ENCODE measurements at regions not wholly inside any gene's neighbourhood (a gene's known extent, or its start where the extent isn't known, plus 50 kb on each side); places are given as distances from the start of the nearest gene placed in this dataset.

GRCh38 chr2:226483143-226483542 is 316.5 kb downstream of the IRS1 start:
- intact Hi-C loops (cut with micrococcal nuclease; ENCODE audit: unreplicated experiment): loop anchor here (10.0 kb wide), 1 partner anchor 312 kb away; the partner anchor contains the start of gene IRS1
- no peak for DNase-seq (ENCODE audit: low read depth, low spot score)
- H3K4me1 ChIP-seq (ENCODE audit: control insufficient read depth, insufficient read depth, low read length): peaks cover 31% of the 10 kb centered on the region

DNA sequence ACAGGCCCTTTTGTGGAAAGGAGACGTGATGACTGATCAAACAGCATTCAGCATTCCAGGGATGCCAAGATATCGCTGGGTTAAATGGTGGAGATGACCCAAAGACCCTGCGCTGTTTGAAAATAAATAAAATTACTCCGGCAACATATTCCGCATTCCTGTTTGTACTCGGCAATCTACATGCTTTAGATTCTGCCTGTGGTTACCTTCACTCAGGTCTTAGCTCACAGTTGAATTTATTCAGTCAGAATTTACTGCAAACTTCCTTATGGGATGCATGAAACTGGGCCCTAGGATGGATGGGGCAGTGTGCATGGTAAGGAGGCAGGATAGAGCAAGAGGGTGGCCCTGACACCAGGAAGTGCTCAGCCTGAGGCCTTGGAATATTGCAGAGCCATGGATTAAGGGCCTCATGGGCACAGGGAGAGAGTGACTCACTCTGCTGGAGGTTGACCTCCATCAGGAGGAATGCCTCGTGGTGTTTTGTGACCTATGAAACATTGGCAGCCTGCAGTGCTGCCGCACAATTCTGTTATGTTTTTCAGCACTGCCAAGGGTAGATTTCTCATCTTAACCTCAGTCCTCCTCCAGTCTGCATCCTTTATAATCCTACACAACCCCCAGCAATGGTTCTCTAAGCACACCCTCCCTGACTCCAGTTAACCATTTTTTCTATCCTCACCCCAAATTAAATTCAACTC is 321.4 kb downstream of the IRS1 start:
- in situ Hi-C loops (cut with HindIII; ENCODE audit: low pct_unique_long_range_greater_than_20kb, low sequenced_read_pairs): no loop called here
- Histone ChIP-seq H3K27ac (ENCODE audit: low read length) (peak overlapping the region; percentile 91), H3K9me3 (ENCODE audit: control insufficient read depth, insufficient read depth, low read depth, low read length) (no peaks in the 10 kb centered on the region), H3K36me3 (ENCODE audit: control insufficient read depth, insufficient read depth, low read length) (no peaks in the 10 kb centered on the region), H3K4me3 (ENCODE audit: low read depth in 2 of 2, low read length in 2 of 2) (no peak overlapping the region), H3K4me1 (ENCODE audit: control insufficient read depth, insufficient read depth, low read length) (peaks cover 28% of the 10 kb centered on the region), H3K27me3 (ENCODE audit: control insufficient read depth, insufficient read depth, low read length) (no peaks in the 10 kb centered on the region)
- peak; percentile 98 for ATAC-seq
- no peak for DNase-seq (ENCODE audit: low read depth, low spot score)
- intact Hi-C loops (cut with micrococcal nuclease; ENCODE audit: unreplicated experiment): loop anchor here (10.0 kb wide), 1 partner anchor 813 kb away; no protein-coding TSS in a partner anchor
- ChIA-PET POLR2A (interaction anchor here (0.6 kb wide), 1 partner anchor 850 kb away, joined by 3 read pairs; no protein-coding TSS in a partner anchor), CTCF (no interaction called here)
- BruUV-seq (replicated peaks): no TSS peak
- TF ChIP-seq POLR2AphosphoS5 (IDR thresholded peaks at IDR 0.05; ENCODE audit: low read depth, low read length) (no peak), TCF7L2 (IDR thresholded peaks at IDR 0.05; ENCODE audit: low read depth, low read length) (peak; percentile 93), SIN3A (IDR thresholded peaks at IDR 0.05; ENCODE audit: borderline replicate concordance, insufficient read depth, low read depth, low read length) (no peak)
- TF ChIP-seq, protein P1, sequence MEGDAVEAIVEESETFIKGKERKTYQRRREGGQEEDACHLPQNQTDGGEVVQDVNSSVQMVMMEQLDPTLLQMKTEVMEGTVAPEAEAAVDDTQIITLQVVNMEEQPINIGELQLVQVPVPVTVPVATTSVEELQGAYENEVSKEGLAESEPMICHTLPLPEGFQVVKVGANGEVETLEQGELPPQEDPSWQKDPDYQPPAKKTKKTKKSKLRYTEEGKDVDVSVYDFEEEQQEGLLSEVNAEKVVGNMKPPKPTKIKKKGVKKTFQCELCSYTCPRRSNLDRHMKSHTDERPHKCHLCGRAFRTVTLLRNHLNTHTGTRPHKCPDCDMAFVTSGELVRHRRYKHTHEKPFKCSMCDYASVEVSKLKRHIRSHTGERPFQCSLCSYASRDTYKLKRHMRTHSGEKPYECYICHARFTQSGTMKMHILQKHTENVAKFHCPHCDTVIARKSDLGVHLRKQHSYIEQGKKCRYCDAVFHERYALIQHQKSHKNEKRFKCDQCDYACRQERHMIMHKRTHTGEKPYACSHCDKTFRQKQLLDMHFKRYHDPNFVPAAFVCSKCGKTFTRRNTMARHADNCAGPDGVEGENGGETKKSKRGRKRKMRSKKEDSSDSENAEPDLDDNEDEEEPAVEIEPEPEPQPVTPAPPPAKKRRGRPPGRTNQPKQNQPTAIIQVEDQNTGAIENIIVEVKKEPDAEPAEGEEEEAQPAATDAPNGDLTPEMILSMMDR (IDR thresholded peaks at IDR 0.05): no peak
- TF ChIP-seq, protein P2, sequence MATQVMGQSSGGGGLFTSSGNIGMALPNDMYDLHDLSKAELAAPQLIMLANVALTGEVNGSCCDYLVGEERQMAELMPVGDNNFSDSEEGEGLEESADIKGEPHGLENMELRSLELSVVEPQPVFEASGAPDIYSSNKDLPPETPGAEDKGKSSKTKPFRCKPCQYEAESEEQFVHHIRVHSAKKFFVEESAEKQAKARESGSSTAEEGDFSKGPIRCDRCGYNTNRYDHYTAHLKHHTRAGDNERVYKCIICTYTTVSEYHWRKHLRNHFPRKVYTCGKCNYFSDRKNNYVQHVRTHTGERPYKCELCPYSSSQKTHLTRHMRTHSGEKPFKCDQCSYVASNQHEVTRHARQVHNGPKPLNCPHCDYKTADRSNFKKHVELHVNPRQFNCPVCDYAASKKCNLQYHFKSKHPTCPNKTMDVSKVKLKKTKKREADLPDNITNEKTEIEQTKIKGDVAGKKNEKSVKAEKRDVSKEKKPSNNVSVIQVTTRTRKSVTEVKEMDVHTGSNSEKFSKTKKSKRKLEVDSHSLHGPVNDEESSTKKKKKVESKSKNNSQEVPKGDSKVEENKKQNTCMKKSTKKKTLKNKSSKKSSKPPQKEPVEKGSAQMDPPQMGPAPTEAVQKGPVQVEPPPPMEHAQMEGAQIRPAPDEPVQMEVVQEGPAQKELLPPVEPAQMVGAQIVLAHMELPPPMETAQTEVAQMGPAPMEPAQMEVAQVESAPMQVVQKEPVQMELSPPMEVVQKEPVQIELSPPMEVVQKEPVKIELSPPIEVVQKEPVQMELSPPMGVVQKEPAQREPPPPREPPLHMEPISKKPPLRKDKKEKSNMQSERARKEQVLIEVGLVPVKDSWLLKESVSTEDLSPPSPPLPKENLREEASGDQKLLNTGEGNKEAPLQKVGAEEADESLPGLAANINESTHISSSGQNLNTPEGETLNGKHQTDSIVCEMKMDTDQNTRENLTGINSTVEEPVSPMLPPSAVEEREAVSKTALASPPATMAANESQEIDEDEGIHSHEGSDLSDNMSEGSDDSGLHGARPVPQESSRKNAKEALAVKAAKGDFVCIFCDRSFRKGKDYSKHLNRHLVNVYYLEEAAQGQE (IDR thresholded peaks at IDR 0.05; ENCODE audit: insufficient read depth in 1 of 2, low read depth in 2 of 2, low read length in 1 of 2): no peak; a peak in 1 of 4 replicates

More at GRCh38 chr2:226483143-226483542, 316.5 kb downstream of the IRS1 start:
- BruUV-seq (replicated peaks): no TSS peak
- ChIA-PET CTCF (interaction anchor here (0.6 to 0.7 kb wide), 2 partner anchors 59 to 122 kb away, joined by 3 to 6 read pairs; no protein-coding TSS in a partner anchor), POLR2A (interaction anchor here (0.6 kb wide), 1 partner anchor 760 kb away, joined by 4 read pairs; no protein-coding TSS in a partner anchor)
- Histone ChIP-seq H3K27me3 (ENCODE audit: control insufficient read depth, insufficient read depth, low read length) (no peaks in the 10 kb centered on the region), H3K27ac (ENCODE audit: low read length) (peak overlapping the region; percentile 91), H3K9me3 (ENCODE audit: control insufficient read depth, insufficient read depth, low read depth, low read length) (no peaks in the 10 kb centered on the region), H3K36me3 (ENCODE audit: control insufficient read depth, insufficient read depth, low read length) (no peaks in the 10 kb centered on the region), H3K4me3 (ENCODE audit: low read depth in 2 of 2, low read length in 2 of 2) (peak overlapping the region in 1 of 2 experiments; percentile 9; a peak in 1 of 4 replicates)
- TF ChIP-seq, protein P2 (IDR thresholded peaks at IDR 0.05; ENCODE audit: insufficient read depth in 1 of 2, low read depth in 2 of 2, low read length in 1 of 2): no peak
- TF ChIP-seq POLR2AphosphoS5 (IDR thresholded peaks at IDR 0.05; ENCODE audit: low read depth, low read length): no peak
- in situ Hi-C loops (cut with HindIII; ENCODE audit: low pct_unique_long_range_greater_than_20kb, low sequenced_read_pairs): no loop called here
- peak; percentile 50 for ATAC-seq

Measured in Panc1 (cell line).